HepG2 (cell line): ENCODE measurements at regions not wholly inside any gene's neighbourhood (a gene's known extent, or its start where the extent isn't known, plus 50 kb on each side); places are given as distances from the start of the nearest gene placed in this dataset.

ENCODE experiments used
- ATAC-seq: fragments of 200-7000 bp; cut with Tn5 transposase; 3 replicates; pipeline ENCODE4 v1.9.1; 2020; ENCODE audit warnings: mild to moderate bottlenecking, moderate library complexity
- BruUV-seq: library from RNA; stranded (reverse); fragments of 400-500 nt; replicated peaks from 2 replicates; lab custom pipeline; 2021; lab: Mats Ljungman, UMichigan
- CTCF ChIA-PET: fragments of 300-600 bp; formaldehyde crosslinking; extraction: SDS; loops from one replicate; lab custom pipeline; 2021; ENCODE audit warnings: low total read pairs, inconsistent platforms, low intra/inter-chr PET ratio; lab: Yijun Ruan, JAX
- POLR2A ChIA-PET: fragments of 350-600 bp; sonication (Branson Sonifier 250); formaldehyde crosslinking; loops from one replicate; lab custom pipeline; 2020; ENCODE audit warnings: antibody characterized with exemption, inconsistent platforms; lab: Yijun Ruan, JAX
- DNase-seq: peaks from one replicate; pipeline ENCODE4 v3.0.0-alpha.2; 2015; ENCODE audit warnings: low spot score
- FAIRE-seq: peaks from 3 replicates; lab custom pipeline; 2011; peaks lifted over from hg19 to GRCh38; lab: Jason Lieb, UNC
- H2AFZ ChIP-seq: one replicate; pipeline ENCODE4 v1.6.1; 2011; ENCODE audit warnings: low read length, inconsistent platforms
- H3K27ac ChIP-seq: fragments of 300-600 bp; 3 replicates; pipeline ENCODE4 v1.8.0; 2011; ENCODE audit warnings: mixed run types, mild to moderate bottlenecking, mixed read lengths, low read length, inconsistent platforms; ENCODE audit not compliant: insufficient read depth; ENCODE audit errors: extremely low read length
- H3K27me3 ChIP-seq, 2 experiments: fragments of 200-600 bp in 1 of 2; 2 replicates in 1 of 2; 3 replicates in 1 of 2; pipeline versions ENCODE4 v1.6.0 to v1.8.0; 2011; ENCODE audit warnings: low read length in 2 of 2, mild to moderate bottlenecking in 2 of 2, moderate library complexity in 2 of 2, inconsistent platforms in 1 of 2; ENCODE audit not compliant: insufficient read depth in 2 of 2, control insufficient read depth in 1 of 2
- H3K36me3 ChIP-seq, 2 experiments: fragments of 200-600 bp in 1 of 2; replicated peaks in 1 of 2; 2 replicates in 1 of 2; 3 replicates in 1 of 2; pipeline versions ENCODE4 v1.5.1 to v1.8.0; 2011; ENCODE audit warnings: low read length in 2 of 2, inconsistent platforms in 1 of 2; ENCODE audit not compliant: insufficient read depth in 2 of 2, control insufficient read depth in 1 of 2
- H3K4me1 ChIP-seq: 2 replicates; pipeline ENCODE4 v1.5.1; 2012; ENCODE audit warnings: low read length, inconsistent platforms; ENCODE audit not compliant: insufficient read depth
- H3K4me2 ChIP-seq: 2 replicates; pipeline ENCODE4 v1.6.0; 2011; ENCODE audit warnings: low read depth, low read length, inconsistent platforms
- H3K4me3 ChIP-seq, 3 experiments: fragments of 200-600 bp in 1 of 3; sonication (generic), shearing (Covaris generic) in 1 of 3; replicated peaks in 1 of 3; 2 replicates each; pipeline ENCODE4 v1.5.1; 2011 to 2016; ENCODE audit warnings: low read length in 3 of 3, inconsistent platforms in 2 of 3, low read depth in 2 of 3, mild to moderate bottlenecking in 2 of 3, control low read depth in 1 of 3, mixed read lengths in 1 of 3; ENCODE audit not compliant: insufficient read depth in 1 of 3
- H3K79me2 ChIP-seq: one replicate; pipeline ENCODE4 v1.6.1; 2011; ENCODE audit warnings: low read length, inconsistent platforms; ENCODE audit not compliant: insufficient read depth
- H3K9ac ChIP-seq: 2 replicates; pipeline ENCODE4 v1.6.0; 2011; ENCODE audit warnings: mild to moderate bottlenecking, low read depth, low read length, inconsistent platforms; ENCODE audit not compliant: insufficient read depth
- H3K9me3 ChIP-seq: 2 replicates; pipeline ENCODE4 v1.5.1; 2012; ENCODE audit warnings: mild to moderate bottlenecking, low read length
- H4K20me1 ChIP-seq: 2 replicates; pipeline ENCODE4 v1.6.0; 2011; ENCODE audit warnings: inconsistent platforms, mild to moderate bottlenecking, low read length, moderate library complexity; ENCODE audit not compliant: insufficient read depth
- AGO2 ChIP-seq: fragments of 200-400 bp; formaldehyde crosslinking; optimal IDR thresholded peaks from 2 replicates; pipeline ENCODE3; 2017; ENCODE audit warnings: mild to moderate bottlenecking, low read depth, low read length, moderate library complexity
- CREBL2 ChIP-seq: sonication (generic); formaldehyde crosslinking; IDR thresholded peaks from 2 replicates; pipeline ENCODE4 v1.8.1; 2023; ENCODE audit warnings: missing genetic modification reagents, mild to moderate bottlenecking, borderline replicate concordance
- IRF2 ChIP-seq: IDR thresholded peaks from 2 replicates; pipeline ENCODE4 v1.6.1; 2018; ENCODE audit warnings: missing genetic modification reagents, missing compliant biosample characterization
- JUND ChIP-seq: sonication (generic); formaldehyde crosslinking; IDR thresholded peaks from 2 replicates; pipeline ENCODE4 v1.8.0; 2022; ENCODE audit warnings: mild to moderate bottlenecking, missing genetic modification reagents
- MED8 ChIP-seq: sonication (generic); formaldehyde crosslinking; IDR thresholded peaks from 2 replicates; pipeline ENCODE4 v1.8.1; 2023; ENCODE audit warnings: mild to moderate bottlenecking, missing genetic modification reagents; ENCODE audit not compliant: insufficient replicate concordance
- SPEN ChIP-seq: sonication (generic); formaldehyde crosslinking; IDR thresholded peaks from 2 replicates; pipeline ENCODE4 v1.5.1; 2020; ENCODE audit warnings: low read depth, mild to moderate bottlenecking, missing genetic modification reagents
- TARDBP ChIP-seq: sonication (generic); formaldehyde crosslinking; IDR thresholded peaks from 2 replicates; pipeline ENCODE4 v1.8.0; 2022; ENCODE audit warnings: mild to moderate bottlenecking, missing genetic modification reagents
- TOE1 ChIP-seq: sonication (generic); formaldehyde crosslinking; IDR thresholded peaks from 2 replicates; pipeline ENCODE4 v1.4.0; 2020; ENCODE audit warnings: mild to moderate bottlenecking, missing genetic modification reagents
- ZNF543 ChIP-seq: sonication (generic); formaldehyde crosslinking; IDR thresholded peaks from 2 replicates; pipeline ENCODE4 v1.4.0; 2020; ENCODE audit warnings: mild to moderate bottlenecking, missing genetic modification reagents
- WGBS: methylation state at CpG from one replicate; pipeline ENCODE4 v1.1.6; 2017; ENCODE audit warnings: low lambda C conversion rate; 5-methylcytosine and 5-hydroxymethylcytosine counted together
- in situ Hi-C: cut with HindIII; loops from 2 replicates; pipeline ENCODE4 v1.10.0; 2017; ENCODE audit warnings: low pct_unique_long_range_greater_than_20kb; ENCODE audit not compliant: extremely low pct_ligation_motif_present
- intact Hi-C: fragments of 100-400 bp; cut with micrococcal nuclease; formaldehyde crosslinking; loops from one replicate; pipeline ENCODE4 v1.10.0; 2022; ENCODE audit not compliant: unreplicated experiment
- TF ChIP-seq, protein P1 (sequence below): sonication (generic); formaldehyde crosslinking; IDR thresholded peaks from 2 replicates; pipeline ENCODE4 v1.5.1; 2020; ENCODE audit warnings: missing genetic modification reagents, mild to moderate bottlenecking, borderline replicate concordance

- H3K36me3 ChIP-seq: no peaks in the 10 kb centered on the region
- 5% methylated on average over 7 of the region's 7 CpGs for WGBS
- CTCF ChIA-PET: no interaction called here
- no TSS peak for BruUV-seq
- no peak overlapping the region for H3K4me2 ChIP-seq
- no peak overlapping the region for H3K27ac ChIP-seq
- H3K27me3 ChIP-seq: peaks cover 0 to 10% of the 10 kb centered on the region in 2 experiments; a peak in 2 of 5 replicates
- ATAC-seq (no peak), FAIRE-seq (no peak), DNase-seq (no peak)
- H3K4me1 ChIP-seq: peaks cover 5% of the 10 kb centered on the region; the same call in 1 of the 2 replicates
- POLR2A ChIA-PET: no interaction called here
- TF ChIP-seq, protein P1, sequence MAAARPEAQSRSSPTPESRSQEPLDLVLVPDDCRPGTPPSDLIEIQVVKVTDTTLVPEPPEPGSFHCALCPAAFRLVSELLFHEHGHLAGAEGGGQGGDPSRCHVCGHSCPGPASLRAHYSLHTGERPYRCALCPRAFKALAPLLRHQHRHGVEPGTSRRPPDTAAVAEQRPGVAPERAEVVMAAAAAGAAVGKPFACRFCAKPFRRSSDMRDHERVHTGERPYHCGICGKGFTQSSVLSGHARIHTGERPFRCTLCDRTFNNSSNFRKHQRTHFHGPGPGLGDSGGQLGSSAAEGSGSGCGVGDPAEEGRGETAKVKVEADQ (CRISPR knock-in tag): no peak
- TF ChIP-seq ZNF543 (CRISPR knock-in tag) (no peak), TARDBP (CRISPR knock-in tag) (no peak), JUND (CRISPR knock-in tag) (no peak), MED8 (no peak), SPEN (no peak), CREBL2 (no peak), IRF2 (CRISPR knock-in tag) (no peak), AGO2 (no peak), TOE1 (CRISPR knock-in tag) (no peak)
- no peaks in the 10 kb centered on the region for H3K9me3 ChIP-seq
- no peaks in the 10 kb centered on the region for H4K20me1 ChIP-seq
- no peak overlapping the region for H3K9ac ChIP-seq
- intact Hi-C loops (no loop called here), in situ Hi-C loops (no loop called here)
- H3K79me2 ChIP-seq: no peaks in the 10 kb centered on the region
- no peak overlapping the region for H3K4me3 ChIP-seq
- no peak overlapping the region for H2AFZ ChIP-seq
These were observed 286.0 kb downstream of the ICE1 start for GRCh38 chr5:5708367-5708919.
